HG03066 (cell line): ENCODE measurements at regions not wholly inside any gene's neighbourhood (a gene's known extent, or its start where the extent isn't known, plus 50 kb on each side); places are given as distances from the start of the nearest gene placed in this dataset.
A peak's percentile ranks its signal among the peaks of the same experiment; 100 is the strongest.

Source experiments
- ATAC-seq: cut with Tn5 transposase; IDR thresholded peaks from one replicate; pipeline ENCODE4 v1.9.1; 2021; ENCODE audit warnings: low read depth; ENCODE audit not compliant: unreplicated experiment

DNA sequence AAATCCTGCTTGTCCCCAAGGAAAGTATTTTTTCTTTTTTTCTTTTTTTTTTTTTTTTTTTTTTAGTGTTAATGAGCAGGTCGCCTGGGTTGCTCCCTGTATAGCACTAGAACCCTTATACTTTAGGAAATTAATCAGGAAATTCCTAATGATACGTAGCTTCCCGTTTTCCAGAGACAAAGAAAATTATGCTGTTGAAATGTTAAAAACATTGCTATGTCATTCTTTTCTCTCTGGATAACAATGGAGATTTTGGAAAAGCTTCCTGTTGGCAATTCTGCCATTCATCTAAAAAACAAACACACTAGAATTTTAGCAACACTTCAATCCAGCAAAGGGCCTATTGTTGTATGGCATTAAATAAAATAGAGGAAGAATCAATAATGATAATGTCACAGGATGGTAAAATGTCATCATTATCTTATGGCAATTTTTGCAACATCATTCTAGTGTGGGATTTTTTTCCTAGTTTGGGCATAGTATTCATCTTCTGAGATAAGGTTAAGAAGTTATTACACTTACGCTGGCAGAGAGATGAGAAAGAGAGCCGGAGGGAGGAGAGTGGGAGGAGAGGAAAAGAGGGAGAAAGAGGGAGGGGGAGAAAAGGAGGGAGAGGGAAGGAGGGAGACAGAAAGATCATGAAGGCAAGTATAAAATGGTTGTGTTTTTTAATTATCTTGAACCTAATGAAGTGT lies 315.8 kb upstream of the PDE4D start:
- no peak for ATAC-seq

DNA sequence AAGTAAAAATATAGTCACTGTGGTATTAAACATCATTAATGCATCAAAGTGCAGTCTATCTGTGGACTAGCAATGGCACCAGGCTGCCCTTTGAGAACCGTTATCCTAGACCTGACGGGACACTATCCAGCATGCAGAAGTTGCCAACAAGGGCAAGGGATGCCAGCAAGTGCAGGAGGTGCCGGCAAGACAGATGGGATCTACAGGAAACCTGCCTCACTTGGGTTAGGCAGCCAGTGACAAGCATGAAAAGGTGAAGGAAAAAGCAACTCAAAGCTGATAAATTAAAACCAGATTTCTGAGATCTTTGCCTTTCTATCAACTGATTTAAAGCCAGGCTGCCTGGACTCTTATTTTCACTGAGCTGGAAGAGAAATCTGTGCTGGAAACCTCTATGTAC lies 315.2 kb upstream of the PDE4D start:
- ATAC-seq: no peak

DNA sequence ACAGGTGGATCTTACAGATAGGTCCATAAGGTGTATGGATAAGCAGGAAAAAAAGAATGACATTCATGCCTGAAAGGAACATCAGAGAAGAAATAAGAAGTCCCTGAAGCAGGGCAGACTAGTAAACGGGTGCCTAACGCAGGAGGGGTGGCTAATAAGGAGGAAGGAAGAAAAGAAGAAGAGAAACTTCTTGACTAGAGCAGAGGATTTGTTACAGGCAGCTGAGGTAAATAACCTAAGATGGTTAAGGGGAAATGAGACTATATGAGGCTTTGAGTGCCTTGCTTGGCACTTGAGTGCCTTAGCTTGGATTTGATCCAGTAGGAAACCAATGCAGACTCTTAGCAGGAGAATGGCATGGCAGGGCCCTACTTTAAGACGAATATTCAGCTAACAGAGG lies 313.5 kb upstream of the PDE4D start:
- peak; percentile 91 for ATAC-seq

DNA sequence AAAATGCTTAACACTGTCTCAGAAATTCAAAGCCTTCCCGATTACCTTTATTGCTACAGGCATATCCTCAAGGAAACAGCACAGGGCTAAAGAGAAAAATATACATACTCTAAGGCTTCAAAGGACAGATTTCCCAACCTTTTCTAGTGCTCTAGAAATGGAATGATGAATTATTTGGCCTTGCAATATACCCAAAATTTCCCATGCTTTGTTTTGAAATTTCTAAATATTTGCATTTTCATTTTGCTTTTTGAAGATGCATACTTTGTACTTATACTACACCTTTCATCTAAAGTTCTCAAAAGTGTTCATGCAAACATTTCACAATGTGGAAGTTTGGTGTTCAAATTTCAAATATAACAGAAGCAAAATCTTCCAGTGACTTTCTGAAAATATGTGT lies 312.7 kb upstream of the PDE4D start:
- ATAC-seq: no peak

DNA sequence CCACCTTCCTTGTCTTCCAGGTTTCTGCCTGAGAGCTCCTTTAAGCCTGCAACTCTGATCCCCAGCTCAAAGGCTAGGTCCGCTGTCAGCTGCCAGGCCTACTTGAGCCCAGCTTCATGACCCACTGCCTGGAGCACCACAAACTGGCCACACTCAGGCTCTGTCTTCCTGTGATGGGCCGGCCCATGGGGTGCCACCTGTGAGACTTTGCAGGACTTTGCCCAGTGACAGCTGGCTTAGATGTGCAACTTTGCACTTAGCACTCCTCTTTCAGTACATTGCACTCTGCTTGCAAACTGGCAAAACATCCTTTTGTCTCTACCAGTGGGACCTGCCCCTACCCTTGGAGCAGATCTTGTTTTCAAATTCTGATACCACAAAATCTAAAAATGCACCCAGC lies 311.5 kb upstream of the PDE4D start:
- ATAC-seq: no peak

DNA sequence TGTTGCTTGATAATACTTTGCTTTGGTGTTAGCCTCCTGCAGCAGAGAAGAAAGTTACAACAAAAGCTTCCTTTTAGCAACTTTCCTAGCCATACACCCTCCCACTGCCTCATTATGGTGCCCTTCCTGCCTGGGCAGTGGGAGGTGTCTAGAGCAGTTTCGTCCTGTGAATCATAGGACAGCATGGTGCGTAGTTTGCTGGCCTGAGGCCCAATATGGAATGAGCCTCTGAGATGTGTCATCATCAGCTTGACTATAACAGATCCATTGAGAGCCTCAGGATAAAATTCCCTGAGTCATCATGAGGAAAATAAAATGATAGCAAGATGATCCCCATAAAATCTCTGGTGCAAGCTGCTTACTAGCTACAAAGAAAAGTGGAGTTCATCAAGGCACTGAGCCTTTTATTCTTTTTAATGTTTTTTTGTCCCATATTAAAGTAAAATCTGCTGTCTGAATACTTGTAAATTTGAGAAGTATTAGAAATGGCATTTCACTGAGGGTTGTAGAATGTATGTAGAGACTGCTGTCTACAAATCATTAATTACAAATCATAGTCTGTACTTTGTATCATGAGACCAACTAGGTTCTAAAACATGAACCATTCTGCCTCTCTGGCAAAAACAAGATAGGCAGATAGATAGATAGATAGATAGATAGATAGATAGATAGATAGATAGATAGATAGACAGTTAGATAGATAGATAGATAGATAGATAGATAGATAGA lies 303.0 kb upstream of the PDE4D start:
- ATAC-seq: no peak

DNA sequence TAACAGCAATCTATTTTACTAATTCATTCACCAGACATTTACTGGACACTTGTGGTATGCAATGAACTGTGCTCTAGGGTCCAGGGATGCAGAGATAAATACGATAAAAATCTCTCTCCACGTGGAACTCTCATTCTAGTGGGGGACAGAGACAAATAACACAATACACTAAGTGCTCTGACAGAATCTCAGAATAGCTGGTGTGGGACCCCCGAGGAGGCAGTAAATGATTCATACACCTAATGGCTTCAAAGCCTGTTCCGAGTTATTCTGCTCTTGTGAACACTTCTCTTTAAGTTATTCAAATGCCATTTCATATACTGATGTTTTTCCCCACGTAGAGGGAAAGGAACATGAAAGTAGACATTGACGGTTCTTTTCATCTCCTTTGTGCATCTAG lies 302.0 kb upstream of the PDE4D start:
- no peak for ATAC-seq

DNA sequence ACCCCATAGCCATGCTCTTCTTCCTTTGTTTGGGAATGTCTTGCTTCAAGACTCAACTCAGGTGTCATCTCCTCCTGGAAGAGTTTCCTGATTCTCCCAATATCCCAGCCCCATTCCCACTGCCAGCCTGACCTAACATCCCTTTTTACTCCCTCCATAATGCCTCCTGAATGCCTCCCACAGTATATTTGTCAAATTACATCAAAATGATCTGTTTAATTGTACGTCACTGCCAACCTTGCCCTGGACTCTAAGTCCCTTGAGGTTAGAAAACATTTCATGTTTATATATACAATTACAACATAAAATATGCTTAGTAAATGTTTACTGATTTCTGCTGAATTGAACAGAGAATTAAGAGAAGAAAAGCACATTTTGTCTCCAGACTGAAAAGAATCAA lies 301.6 kb upstream of the PDE4D start:
- no peak for ATAC-seq

DNA sequence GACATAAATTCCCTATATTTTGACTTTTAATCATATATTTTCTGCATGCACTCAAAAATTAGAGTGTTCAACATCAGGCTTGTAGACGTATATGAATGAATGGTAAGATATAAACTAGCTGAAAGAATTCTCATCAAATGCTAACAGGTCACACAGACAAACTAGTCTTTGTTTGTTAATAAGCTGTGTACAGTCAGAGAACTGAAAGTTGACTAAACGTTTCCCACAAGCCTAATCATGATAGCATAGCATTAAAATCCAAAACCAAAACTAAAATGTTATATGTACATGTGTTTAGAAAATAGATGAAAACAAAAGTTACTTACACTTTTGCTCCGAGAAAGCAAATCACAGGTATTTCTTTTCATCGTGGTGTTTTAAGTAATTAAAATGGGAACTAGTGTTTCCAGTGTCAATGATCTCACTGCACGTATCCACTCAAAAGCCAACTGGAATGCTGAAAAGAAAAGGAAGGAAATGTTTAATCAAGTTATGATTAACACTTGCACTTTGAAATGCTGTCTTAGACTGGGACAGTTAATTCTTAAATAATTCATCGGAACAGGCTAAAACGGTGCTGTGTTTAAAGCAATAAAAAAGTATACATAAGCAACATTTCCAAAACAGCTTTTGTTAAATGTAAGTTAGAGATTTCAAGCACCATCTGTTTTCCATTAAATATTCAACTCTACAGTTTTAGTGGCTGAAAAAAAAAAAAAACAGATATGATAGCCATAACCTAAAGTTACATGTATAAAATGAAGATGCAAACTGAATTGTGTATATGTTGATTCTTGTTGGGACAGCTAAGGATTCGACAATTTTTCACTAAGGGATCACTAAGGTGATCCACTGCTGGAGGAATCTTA lies 291.9 kb upstream of the PDE4D start:
- no peak for ATAC-seq

DNA sequence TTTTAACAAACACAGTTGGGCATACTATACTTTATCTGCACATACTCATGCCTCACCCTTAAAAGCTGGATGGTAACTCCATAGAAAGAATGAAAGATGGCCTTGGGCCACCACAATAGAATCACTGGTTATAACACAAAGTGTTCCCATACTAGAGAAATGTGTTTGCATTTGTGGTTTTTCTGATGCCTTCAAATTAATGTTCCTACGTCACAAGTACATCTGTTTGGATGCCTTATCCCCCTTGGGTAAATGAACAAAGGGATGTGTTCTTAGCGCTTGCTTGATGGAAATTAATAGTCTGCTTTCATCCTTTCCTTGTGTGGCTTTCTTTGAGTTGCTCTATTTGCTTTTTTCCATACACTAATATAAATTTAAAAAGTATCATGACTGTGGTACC lies 291.1 kb upstream of the PDE4D start:
- ATAC-seq: no peak

DNA sequence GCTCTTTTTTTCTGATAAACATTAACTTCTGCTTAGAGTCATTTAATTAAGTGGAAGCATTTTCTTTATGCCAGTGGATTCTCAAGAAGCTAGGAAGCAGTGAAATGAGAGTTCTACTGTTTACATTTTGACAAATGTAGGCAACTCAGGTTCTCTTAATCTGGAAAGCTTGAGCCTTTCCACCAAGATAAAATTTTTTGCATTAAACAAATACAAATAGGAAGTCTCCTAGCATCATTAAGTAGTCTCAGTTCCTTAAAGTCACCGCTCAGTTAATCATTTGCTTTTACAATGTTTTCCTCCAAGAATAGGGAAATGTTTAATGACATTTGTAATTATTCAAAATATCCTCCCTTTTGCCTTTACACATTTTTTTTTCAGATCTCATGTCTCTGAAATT lies 290.4 kb upstream of the PDE4D start:
- no peak for ATAC-seq

DNA sequence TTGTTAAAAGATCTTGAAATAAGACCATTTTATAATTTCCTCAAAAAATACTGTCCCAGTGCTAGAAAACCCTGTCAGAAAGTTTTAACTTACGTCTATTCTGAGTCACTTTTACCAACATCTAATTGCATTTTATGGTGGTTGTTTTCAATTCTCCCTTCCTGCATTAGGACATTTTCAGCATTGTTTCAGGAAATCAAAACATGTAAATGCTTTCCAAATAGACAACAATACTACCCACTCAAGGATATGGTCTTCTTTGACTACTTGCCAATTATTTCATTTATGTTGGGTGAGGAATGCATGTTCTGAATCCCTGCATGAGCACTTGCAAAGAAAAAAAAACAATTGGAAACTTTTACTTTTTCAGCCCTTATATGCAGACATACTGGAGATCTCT lies 284.6 kb upstream of the PDE4D start:
- no peak for ATAC-seq

DNA sequence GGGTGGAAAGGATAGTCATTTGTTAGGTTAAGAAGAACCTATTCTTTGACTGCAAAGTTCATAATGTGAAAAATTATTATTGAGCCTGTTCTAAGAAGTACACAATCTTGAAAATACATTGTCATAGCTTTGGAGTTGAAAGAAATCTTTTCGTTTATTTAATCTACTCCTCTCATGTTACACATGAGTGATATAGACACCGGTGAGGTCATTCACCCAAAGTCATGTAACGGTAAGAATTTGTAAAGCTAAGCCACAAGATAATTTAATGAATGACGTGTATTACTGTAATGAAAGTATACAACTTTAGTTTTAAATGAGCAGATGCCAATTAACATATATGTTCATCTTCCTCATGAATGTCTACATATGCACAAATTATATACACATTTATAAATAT lies 284.1 kb upstream of the PDE4D start:
- ATAC-seq: no peak

DNA sequence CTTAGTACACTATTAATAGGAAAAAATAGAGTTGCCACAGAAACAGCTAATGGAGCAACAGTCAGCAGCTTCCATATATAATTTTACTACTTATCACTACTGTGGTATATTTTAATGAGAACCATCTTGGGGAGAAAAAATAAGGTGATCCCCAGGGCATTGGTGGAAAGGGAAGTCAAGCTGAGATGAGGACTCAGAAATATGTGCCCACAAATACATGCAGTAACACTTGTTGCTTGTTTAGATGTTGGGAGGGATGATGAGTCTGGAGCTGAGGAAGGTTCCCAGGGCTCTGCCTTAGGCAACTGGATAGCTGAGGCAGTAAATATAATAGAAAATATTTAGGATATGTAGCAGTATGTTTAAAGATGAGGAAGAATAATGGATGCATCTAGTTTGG lies 280.1 kb upstream of the PDE4D start:
- ATAC-seq: no peak

DNA sequence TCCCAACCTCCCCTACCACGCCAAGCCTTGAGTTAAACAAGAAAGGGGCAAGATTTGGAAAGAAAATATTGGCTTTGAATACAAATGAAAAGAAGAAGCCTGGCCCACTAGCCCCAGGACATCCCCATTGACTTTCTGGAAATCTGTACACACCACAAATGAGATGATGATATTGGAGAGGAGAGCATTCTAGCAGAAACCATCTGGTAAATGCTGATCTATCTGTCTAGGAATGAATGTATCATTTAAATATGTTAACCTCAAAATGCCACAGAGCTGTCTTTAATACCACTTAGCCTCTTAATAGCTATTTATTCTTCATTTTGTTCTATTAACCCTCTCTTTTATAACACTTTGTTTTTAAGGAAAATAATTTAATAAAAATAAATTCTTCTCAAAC lies 270.2 kb upstream of the PDE4D start:
- ATAC-seq: no peak

DNA sequence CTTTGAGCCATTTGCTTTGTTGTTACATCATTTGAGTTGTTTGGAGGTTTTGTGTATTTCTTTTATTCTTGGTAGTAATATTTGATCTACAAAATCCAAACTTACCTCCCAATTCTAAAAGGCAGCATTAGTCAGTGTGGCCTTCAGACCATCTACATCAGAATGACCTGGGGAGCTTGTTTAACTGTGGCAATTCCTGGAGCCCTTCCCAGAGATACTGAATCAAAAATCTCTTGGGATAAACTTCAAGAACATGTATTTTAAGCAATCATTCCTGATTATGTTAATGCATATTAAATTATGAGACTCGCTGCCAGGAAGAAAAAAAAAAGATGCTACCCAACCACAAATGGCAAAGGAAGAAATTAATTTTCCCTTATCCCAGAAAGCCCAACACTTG lies 268.9 kb upstream of the PDE4D start:
- ATAC-seq: no peak

DNA sequence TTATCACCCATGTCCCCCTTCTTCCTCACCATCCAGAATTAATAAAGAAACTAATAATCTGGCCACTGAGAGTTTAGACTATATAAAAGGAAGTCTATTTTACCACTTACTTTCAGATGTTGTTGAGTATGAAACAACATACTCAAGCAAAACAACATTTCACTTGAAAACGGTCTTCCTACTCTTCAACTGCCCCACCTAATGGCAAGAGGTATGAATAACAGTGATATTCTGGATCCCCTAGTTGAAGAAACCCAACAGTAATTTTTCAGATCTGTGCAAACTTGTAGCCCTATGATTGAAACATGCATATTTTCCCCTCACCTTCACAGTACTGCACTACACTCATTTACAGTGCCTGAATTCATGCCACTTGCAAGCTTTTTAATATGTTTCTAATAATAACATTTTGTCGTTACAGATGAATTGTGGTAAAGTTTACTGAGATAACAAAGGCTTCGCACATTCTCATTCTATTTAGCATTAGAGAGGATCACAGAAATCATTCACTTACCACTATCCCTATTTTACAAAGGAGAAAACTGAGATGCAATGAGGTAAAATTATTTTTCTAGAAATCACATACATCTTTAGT lies 267.9 kb upstream of the PDE4D start:
- ATAC-seq: peak; percentile 72

DNA sequence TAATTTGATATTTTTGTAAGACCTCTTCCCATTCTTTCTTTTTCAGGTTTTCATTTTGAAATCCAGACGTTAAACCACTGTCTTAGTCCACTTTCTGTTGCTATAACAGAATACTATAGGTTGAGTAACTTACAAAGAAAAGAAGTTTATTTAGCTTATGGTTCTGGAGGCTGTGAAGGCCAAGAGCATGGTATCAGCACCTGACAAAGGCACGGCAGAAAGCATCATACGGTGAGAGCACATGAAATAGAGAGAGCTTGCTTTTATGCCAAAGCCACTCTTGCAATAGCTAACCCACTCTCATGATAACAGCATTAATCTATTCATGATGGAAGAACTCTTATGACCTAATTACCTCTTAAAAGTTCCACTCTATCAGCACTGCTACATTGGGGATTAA lies 255.6 kb upstream of the PDE4D start:
- no peak for ATAC-seq

DNA sequence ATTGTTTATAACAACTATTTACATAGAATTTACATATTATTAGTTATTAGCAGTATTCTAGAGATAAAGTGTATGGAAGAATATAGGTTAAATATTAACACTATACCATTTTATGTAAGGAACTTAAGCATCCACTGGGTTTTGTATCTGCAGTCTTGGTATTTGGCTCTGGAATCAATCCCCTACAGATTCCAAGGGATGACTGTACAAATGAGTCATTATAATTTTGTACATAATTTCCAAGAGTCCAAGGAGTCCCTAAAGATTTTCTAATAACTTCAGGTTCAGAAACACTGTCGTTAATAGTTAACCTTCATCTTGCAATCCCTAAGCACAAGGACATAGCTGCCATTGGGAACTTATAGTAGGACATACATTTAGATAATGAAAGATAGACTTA lies 254.8 kb upstream of the PDE4D start:
- no peak for ATAC-seq

DNA sequence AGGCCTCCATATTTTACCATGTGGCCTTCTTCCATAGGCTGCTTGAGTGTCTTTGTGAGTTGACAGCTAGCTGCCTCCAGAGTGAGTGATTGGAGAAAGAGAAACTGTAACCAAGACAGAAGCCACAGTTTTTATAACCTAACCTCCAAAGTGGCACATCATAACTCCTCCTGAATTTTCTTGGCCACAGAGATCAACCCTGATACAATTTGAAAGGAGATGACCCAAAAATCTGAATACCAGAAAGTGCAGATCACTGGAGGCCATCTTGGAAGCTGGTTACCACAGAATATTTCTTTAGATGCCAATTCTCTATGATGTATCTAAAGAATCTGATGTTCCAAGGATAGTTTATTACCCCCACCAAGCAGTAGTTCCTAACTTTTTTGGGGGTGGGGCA lies 254.3 kb upstream of the PDE4D start:
- no peak for ATAC-seq

DNA sequence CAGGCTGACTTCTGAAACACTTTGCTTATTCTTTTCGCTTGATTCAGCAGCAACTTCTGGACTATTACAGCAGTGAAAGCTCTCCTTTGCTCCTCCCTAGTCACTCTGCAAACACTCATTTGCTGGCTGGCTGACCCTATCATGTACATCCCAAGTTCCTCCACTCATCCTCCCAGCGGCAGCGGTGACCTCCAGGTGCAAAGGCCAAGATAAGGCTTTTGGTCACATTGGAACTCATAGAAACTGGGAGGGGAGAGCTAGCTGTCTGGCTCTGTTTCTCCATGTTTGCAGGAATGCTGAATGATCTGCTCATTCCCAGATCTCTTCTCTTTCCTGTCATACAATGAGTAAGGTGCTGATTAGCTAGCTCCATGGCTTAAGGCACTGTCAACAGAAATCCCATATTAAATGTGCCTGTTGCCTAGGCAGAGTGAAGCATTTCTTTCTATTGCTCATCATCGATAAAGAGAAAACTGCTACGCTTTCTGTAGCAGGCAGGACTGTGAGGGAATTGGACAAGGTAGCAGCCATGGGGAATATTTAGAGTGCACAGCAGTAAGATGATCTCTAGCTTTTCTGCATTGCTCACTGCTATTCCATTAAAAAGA lies 250.5 kb upstream of the PDE4D start:
- no peak for ATAC-seq
